IPS-NIHi7 (cell line): ENCODE measurements at regions not wholly inside any gene's neighbourhood (a gene's known extent, or its start where the extent isn't known, plus 50 kb on each side); places are given as distances from the start of the nearest gene placed in this dataset.
"Not testable (repeated sequence)": the region's sequence is repeated elsewhere in the genome, so short reads cannot be mapped to it uniquely, and the experiment has no call there.

ENCODE experiments used
- DNase-seq: peaks from one replicate; pipeline ENCODE4 v3.0.0; 2012; ENCODE audit warnings: mixed read lengths; ENCODE audit errors: extremely low spot score

DNA sequence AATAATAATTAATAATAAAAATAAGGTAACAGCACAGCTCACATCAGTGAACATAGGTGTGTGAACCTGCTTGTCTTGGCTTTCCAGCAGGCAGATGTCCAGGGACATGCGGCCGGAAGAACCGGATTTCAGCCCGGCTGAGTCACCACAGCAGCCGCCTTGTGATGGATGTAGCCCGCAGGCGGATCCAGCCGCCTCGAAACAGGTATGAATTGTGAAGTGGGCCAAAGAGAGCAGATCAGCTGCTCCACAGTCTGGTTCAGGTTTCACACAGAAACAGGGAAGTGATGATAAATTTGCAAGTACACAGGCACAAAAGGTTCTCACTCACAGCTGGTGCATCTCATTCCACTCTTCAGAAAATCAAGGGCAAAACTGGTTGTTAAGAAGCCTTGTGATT lies 55.1 kb downstream of the ID4 start:
- no peak for DNase-seq

- no peak for DNase-seq
Observed at GRCh38 chr6:19895866-19896692, 58.9 kb downstream of the ID4 start.

DNA sequence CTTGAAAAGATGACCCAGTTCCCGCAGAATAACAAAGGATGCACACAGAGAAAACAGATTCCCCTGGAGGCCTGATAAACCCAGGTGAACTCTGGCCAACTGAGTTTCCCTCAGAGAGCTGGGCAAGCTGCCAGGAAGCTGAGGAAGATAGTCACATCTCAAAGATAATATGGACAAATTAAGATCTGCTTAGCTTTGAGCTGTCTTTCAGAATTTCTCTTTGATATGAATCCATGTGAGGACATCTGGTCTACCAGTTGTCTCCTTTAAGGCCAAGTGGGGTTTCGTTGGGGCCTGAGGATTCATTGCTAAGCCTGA lies 59.5 kb downstream of the ID4 start:
- no peak for DNase-seq

- no peak for DNase-seq
Observed at GRCh38 chr6:19898141-19898740, 61.1 kb downstream of the ID4 start.

DNA sequence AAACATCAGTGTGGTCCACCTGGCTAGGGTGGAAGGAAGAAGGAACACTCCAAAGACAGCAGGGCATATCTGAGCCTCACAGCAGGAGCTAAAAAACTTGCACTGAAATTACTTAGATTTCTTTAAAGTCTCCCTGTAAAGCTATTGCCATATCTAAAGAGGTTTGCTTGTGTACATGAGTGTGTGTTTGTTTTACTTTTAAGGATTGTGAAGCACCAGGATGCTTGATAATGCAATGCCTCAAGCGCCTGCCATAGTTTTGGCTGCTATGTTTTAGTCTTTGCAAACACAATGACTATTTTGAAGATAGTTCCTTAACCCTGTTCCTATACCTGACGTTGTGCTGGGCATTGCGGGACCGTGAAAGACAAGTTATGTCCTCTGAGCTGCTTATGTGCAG lies 65.0 kb downstream of the ID4 start:
- DNase-seq, result no peak

- not testable (repeated sequence) for DNase-seq
Observed at GRCh38 chr6:19904408-19904807, 67.2 kb downstream of the ID4 start.

- DNase-seq, result no peak
Observed at GRCh38 chr6:19905584-19905983, 68.4 kb downstream of the ID4 start.

GRCh38 chr6:19906171-19906570 lies 69.0 kb downstream of the ID4 start:
- no peak for DNase-seq

GRCh38 chr6:19911223-19911622 lies 74.1 kb downstream of the ID4 start:
- DNase-seq, result no peak

- no peak for DNase-seq
Observed at GRCh38 chr6:19918436-19918835, 81.3 kb downstream of the ID4 start.

- DNase-seq, result peak; percentile 16
Observed at GRCh38 chr6:19921786-19922185, 84.6 kb downstream of the ID4 start.

- no peak for DNase-seq
Observed at GRCh38 chr6:19925533-19925932, 88.4 kb downstream of the ID4 start.

DNA sequence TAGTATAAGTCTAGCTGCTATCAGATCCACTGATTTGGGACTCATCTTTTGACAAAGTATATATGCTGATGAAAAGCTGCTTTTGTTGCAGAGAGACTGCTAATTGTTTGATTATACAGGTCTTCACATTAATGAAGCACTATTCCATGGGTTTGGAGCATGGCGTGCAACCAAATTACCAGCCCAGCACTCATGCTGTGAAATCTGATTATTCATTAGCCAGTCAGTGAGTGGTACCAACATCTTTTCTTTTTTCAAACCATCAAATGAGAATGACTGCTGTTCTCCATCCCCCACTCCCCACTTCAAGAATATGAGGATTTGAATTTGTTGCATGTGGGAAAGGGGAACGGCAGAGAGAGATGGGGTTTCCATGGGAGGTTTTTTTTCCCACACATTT lies 91.3 kb downstream of the ID4 start:
- no peak for DNase-seq

DNA sequence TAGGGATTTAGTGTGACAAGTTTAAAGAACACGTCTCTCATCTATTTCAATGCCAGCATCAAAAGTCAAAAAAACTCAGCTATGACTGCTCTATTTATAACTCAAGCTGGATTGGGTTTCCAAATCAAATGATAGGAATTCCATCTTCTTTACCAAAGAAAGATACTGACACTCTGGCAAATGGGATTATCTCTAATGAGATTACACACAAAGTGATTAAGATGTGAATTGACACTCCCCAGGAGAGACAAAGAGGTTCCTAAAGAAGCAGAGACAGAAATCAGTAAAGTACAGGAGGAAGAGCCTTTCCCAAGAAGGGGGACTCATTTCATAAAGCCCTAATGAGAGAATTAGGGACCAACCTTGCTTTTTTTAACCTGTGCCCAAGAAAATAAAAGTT lies 92.1 kb downstream of the ID4 start:
- DNase-seq, result no peak

GRCh38 chr6:19934996-19935591 lies 97.9 kb downstream of the ID4 start:
- no peak for DNase-seq

DNA sequence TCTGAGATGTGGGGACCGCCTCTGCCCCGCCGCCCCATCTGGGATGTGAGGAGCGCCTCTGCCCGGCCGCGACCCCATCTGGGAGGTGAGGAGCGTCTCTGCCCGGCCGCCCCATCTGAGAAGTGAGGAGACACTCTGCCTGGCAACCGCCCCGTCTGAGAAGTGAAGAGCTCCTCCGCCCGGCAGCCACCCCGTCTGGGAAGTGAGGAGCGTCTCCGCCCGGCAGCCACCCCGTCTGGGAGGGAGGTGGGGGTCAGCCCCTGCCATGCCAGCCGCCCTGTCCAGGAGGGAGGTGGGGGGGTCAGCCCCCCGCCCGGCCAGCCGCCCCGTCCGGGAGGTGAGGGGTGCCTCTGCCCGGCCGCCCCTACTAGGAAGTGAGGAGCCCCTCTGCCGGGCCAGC lies 102.2 kb downstream of the ID4 start:
- not testable (repeated sequence) for DNase-seq

- not testable (repeated sequence) for DNase-seq
Observed at GRCh38 chr6:19939926-19940325, 102.8 kb downstream of the ID4 start.

DNA sequence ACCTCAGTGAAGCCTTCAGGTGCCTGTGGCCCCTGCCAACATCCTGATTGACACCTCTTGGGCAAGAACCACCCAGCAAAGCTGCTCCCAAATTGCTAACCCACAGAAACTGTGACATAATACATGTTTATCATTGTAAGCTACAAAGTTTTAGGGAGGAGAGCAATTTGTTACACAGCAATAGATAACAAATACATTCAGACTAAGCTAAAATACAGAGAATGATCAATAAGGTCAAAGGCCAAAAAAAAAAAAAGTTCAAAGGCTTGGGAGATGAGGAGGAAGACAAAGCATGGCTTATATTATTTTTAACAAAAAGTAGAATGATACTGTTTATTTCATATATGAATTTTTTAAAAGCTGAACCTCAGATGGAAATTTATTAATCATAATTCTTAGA lies 105.9 kb downstream of the ID4 start:
- DNase-seq, result no peak

- no peak for DNase-seq
Observed at GRCh38 chr6:19945843-19946358, 108.7 kb downstream of the ID4 start.

DNA sequence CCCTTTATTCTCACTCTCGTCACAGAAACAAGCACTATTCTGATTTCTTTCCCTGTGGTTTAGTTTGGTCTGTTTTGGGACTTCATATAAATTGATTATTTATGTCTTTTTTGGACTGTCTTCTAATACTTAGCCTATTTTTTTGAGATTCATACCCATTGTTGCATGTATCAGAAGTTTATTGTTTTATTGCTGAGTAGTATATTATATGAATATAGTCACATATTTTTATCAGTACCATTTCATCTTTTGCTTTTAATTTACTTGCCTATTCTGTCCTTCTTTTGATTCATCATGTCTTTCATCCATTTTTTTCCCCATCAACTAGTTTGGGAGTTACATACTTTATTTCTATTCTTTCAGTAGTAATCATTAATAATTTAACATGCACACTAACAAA lies 112.0 kb downstream of the ID4 start:
- no peak for DNase-seq

- DNase-seq, result no peak
Observed at GRCh38 chr6:19964115-19964514, 126.9 kb downstream of the ID4 start.

GRCh38 chr6:19968201-19968600 lies 131.0 kb downstream of the ID4 start:
- DNase-seq, result no peak

DNA sequence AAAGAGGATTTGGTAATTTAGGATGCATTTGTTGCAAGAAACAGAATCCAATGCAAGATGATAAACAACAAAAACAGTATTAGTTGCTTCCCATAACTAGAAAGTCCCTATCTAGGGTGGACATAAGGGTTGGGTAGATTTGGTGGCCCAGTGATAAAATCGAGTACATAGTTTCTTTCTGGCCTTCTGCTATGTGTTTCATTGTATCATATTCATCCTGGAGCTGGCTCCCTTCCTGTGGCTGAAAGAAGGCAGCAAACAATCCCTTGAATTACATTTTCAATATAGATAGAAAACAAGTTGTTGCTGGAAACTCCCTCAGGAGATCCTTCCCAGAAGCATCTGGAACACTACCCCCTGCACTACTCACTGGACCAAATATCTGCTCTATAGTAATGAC lies 135.1 kb downstream of the ID4 start:
- DNase-seq, result no peak
